Transverse colon (tissue), 4 donors: ENCODE measurements at regions not wholly inside any gene's neighbourhood (a gene's known extent, or its start where the extent isn't known, plus 50 kb on each side); places are given as distances from the start of the nearest gene placed in this dataset.

Source experiments
- DNase-seq: peaks from one replicate; pipeline ENCODE4 v3.0.0-alpha.2; 2019
- H3K27ac ChIP-seq, 4 donors: fragments of 200-600 bp; sonication (generic); 2 replicates each; pipeline ENCODE4 v1.5.1; 2016 to 2018; ENCODE audit warnings: inconsistent platforms in 4 of 4
- H3K27me3 ChIP-seq: fragments of 200-600 bp; sonication (generic); 2 replicates; pipeline ENCODE4 v1.5.1; 2017; ENCODE audit warnings: inconsistent platforms
- H3K36me3 ChIP-seq, 4 donors: fragments of 200-600 bp; sonication (generic); 2 replicates each; pipeline ENCODE4 v1.5.1; 2017 to 2019; ENCODE audit warnings: inconsistent platforms in 4 of 4
- H3K4me1 ChIP-seq, 4 donors: fragments of 200-600 bp; sonication (generic); 2 replicates each; pipeline ENCODE4 v1.5.1; 2017 to 2020; ENCODE audit warnings: inconsistent platforms in 4 of 4
- H3K4me3 ChIP-seq, 4 donors: fragments of 200-600 bp; sonication (generic); 1 replicate in 1 of 4; 2 replicates in 3 of 4; pipeline versions ENCODE4 v1.5.1 to v1.6.1; 2017 to 2019; ENCODE audit warnings: inconsistent platforms in 4 of 4
- H3K9me3 ChIP-seq, 2 donors: fragments of 200-600 bp; sonication (generic); 2 replicates each; pipeline ENCODE4 v1.5.1; 2017 to 2019; ENCODE audit warnings: inconsistent platforms in 2 of 2
- CTCF ChIP-seq, 5 experiments: fragments of 200-600 bp in 3 of 5; fragments of 450-650 bp in 2 of 5; sonication (generic) in 3 of 5; IDR thresholded peaks; 1 replicate in 2 of 5; 2 replicates in 3 of 5; pipeline ENCODE4 v1.5.1; 2016 to 2017; ENCODE audit warnings: antibody characterized with exemption in 5 of 5, inconsistent platforms in 3 of 5, mild to moderate bottlenecking in 2 of 5, moderate library complexity in 1 of 5
- EP300 ChIP-seq: sonication (generic); formaldehyde crosslinking; IDR thresholded peaks from one replicate; pipeline ENCODE4 v1.6.1; 2017; ENCODE audit warnings: antibody characterized with exemption, low read depth
- POLR2A ChIP-seq: fragments of 450-650 bp; IDR thresholded peaks from one replicate; pipeline ENCODE4 v1.6.1; 2016; ENCODE audit warnings: antibody characterized with exemption, mild to moderate bottlenecking, moderate library complexity
- POLR2AphosphoS5 ChIP-seq, 3 donors: sonication (generic); formaldehyde crosslinking; IDR thresholded peaks; one replicate each; pipeline ENCODE4 v1.6.1; 2016; ENCODE audit warnings: antibody characterized with exemption in 3 of 3
- WGBS, 2 donors: methylation state at CpG; one replicate each; pipeline ENCODE4 v1.1.5; 2018; ENCODE audit warnings: low coverage in 1 of 2; 5-methylcytosine and 5-hydroxymethylcytosine counted together
- in situ Hi-C, 4 donors: fragments of 200-750 bp; cut with MboI; loops; one replicate each; pipeline versions ENCODE4 v1.15.0 to v1.15.1; 2017; ENCODE audit warnings: low sequenced_read_pairs in 3 of 4, low pct_ligation_motif_present in 1 of 4, low pct_unique_long_range_greater_than_20kb in 1 of 4
- intact Hi-C: fragments of 100-400 bp; cut with DNase I; formaldehyde crosslinking; loops from one replicate; pipeline ENCODE4 v1.15.1; 2023; ENCODE audit warnings: low total_unique reads

DNA sequence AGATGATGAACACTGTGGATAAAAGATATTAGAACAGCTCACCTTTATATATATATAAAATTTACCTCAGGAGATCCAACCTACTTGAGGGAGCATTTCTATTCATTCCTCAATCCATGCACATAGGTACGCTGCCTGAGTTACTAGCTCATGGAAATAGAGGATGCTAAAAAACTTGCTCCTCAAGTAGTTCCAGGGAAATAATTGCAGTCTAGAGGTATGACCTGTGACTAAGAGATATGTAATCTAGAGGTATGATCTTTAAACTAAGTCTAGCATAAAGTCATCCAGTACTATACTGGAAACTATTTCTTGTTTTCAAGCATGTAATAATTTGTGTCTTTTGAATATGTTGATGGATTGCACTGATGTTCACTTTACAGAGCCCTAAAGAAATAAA lies 471.2 kb downstream of the TAF11L14 start:
- in situ Hi-C loops: no loop called here
- H3K36me3 ChIP-seq: no peaks in the 10 kb centered on the region
- H3K9me3 ChIP-seq: no peaks in the 10 kb centered on the region
- H3K4me1 ChIP-seq: no peaks in the 10 kb centered on the region
- no peak for DNase-seq
- no peak overlapping the region for H3K27ac ChIP-seq
- H3K4me3 ChIP-seq: no peak overlapping the region
- H3K27me3 ChIP-seq: no peaks in the 10 kb centered on the region
- no peak for TF ChIP-seq POLR2A
- no peak for TF ChIP-seq CTCF (IDR thresholded peaks at IDR 0.05)
- TF ChIP-seq POLR2AphosphoS5 (IDR thresholded peaks at IDR 0.05): no peak
- TF ChIP-seq EP300: no peak
- 83 to 96% methylated on average over 1 of the region's 1 CpG for WGBS, 2 donors
- intact Hi-C loops: no loop called here

GRCh38 chr5:18111906-18112465 lies 477.7 kb downstream of the TAF11L14 start:
- no peaks in the 10 kb centered on the region for H3K36me3 ChIP-seq
- no peak for TF ChIP-seq POLR2AphosphoS5 (IDR thresholded peaks at IDR 0.05)
- TF ChIP-seq EP300: no peak
- TF ChIP-seq POLR2A: no peak
- TF ChIP-seq CTCF (IDR thresholded peaks at IDR 0.05): no peak
- WGBS, 2 donors: 54 to 55% methylated on average over 4 to 5 of the region's 5 CpGs
- no peak for DNase-seq
- H3K4me3 ChIP-seq: no peak overlapping the region
- H3K27ac ChIP-seq: no peak overlapping the region
- intact Hi-C loops: no loop called here
- no peaks in the 10 kb centered on the region for H3K9me3 ChIP-seq
- in situ Hi-C loops: no loop called here
- no peaks in the 10 kb centered on the region for H3K27me3 ChIP-seq
- no peaks in the 10 kb centered on the region for H3K4me1 ChIP-seq

GRCh38 chr5:18113721-18114120 lies 479.5 kb downstream of the TAF11L14 start:
- no peaks in the 10 kb centered on the region for H3K4me1 ChIP-seq
- no peaks in the 10 kb centered on the region for H3K9me3 ChIP-seq
- TF ChIP-seq EP300 (no peak), POLR2A (no peak), CTCF (IDR thresholded peaks at IDR 0.05) (no peak), POLR2AphosphoS5 (IDR thresholded peaks at IDR 0.05) (no peak)
- 43 to 67% methylated on average over 2 to 3 of the region's 3 CpGs for WGBS, 2 donors
- H3K4me3 ChIP-seq: no peak overlapping the region
- H3K27me3 ChIP-seq: no peaks in the 10 kb centered on the region
- no peak for DNase-seq
- intact Hi-C loops: no loop called here
- no peak overlapping the region for H3K27ac ChIP-seq
- no peaks in the 10 kb centered on the region for H3K36me3 ChIP-seq
- in situ Hi-C loops: no loop called here

DNA sequence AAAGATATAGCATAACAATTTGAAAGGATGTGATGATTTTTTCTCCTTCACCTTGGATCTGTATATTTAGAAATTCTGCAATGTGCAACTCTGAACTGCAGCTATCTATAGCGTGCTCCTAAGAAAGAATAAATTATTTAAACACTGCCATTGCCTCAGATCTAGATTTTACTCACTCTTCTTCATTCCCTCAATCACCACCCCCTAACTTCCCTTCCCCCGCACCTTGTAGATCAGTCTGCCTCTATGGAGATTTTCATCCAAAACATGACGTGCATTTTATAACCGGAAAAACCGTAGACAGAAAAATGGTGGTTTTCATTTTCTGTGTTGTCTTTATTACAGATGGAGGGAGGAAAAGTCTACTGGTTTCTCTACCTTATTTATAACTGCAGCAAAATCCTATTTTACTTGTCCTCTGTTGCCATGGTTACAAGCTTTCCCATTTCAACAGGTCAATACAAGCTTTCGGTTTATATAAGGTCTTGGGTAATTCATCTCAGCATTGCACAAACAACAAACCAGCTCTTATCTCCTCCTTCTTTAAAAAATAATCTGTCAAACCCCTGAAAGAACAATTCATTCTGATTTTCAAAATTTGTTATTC lies 480.0 kb downstream of the TAF11L14 start:
- Histone ChIP-seq H3K9me3 (no peaks in the 10 kb centered on the region), H3K27ac (no peak overlapping the region), H3K36me3 (no peaks in the 10 kb centered on the region), H3K4me1 (no peaks in the 10 kb centered on the region), H3K4me3 (no peak overlapping the region), H3K27me3 (no peaks in the 10 kb centered on the region)
- WGBS, 2 donors: 69% methylated on average over 6 of the region's 6 CpGs
- intact Hi-C loops (no loop called here), in situ Hi-C loops (no loop called here)
- DNase-seq: no peak
- TF ChIP-seq CTCF (IDR thresholded peaks at IDR 0.05): no peak
- TF ChIP-seq POLR2A: no peak
- no peak for TF ChIP-seq POLR2AphosphoS5 (IDR thresholded peaks at IDR 0.05)
- TF ChIP-seq EP300: no peak
